Liver (tissue), 8 donors: ENCODE measurements at regions not wholly inside any gene's neighbourhood (a gene's known extent, or its start where the extent isn't known, plus 50 kb on each side); places are given as distances from the start of the nearest gene placed in this dataset.

Experiments used
- DNase-seq: peaks from one replicate; pipeline ENCODE4 v3.0.0-alpha.2; 2017; ENCODE audit warnings: low spot score
- H3K27ac ChIP-seq, 2 donors: one replicate each; pipeline ENCODE4 v1.7.0; 2013; ENCODE audit warnings: inconsistent platforms in 2 of 2, low read length in 2 of 2, control low read depth in 1 of 2, low read depth in 1 of 2, mild to moderate bottlenecking in 1 of 2
- H3K27me3 ChIP-seq, 4 donors: one replicate each; pipeline versions ENCODE4 v1.6.1 to v1.7.0; 2013; ENCODE audit warnings: low read length in 3 of 4, inconsistent platforms in 1 of 4, mild to moderate bottlenecking in 1 of 4, moderate library complexity in 1 of 4; ENCODE audit not compliant: control insufficient read depth in 4 of 4, insufficient read depth in 4 of 4
- H3K36me3 ChIP-seq, 4 donors: one replicate each; pipeline versions ENCODE4 v1.6.1 to v1.7.0; 2013; ENCODE audit warnings: low read length in 3 of 4, mild to moderate bottlenecking in 3 of 4, low read depth in 1 of 4, moderate library complexity in 1 of 4; ENCODE audit not compliant: control insufficient read depth in 4 of 4, insufficient read depth in 3 of 4
- H3K4me1 ChIP-seq, 4 donors: one replicate each; pipeline versions ENCODE4 v1.6.1 to v1.7.0; 2013; ENCODE audit warnings: low read length in 3 of 4, mild to moderate bottlenecking in 3 of 4, moderate library complexity in 1 of 4; ENCODE audit not compliant: control insufficient read depth in 4 of 4, insufficient read depth in 4 of 4
- H3K4me3 ChIP-seq, 3 donors: one replicate each; pipeline versions ENCODE4 v1.6.1 to v1.7.0; 2013; ENCODE audit warnings: low read length in 3 of 3, control low read depth in 1 of 3, low read depth in 1 of 3, mild to moderate bottlenecking in 1 of 3
- H3K9ac ChIP-seq, 2 donors: one replicate each; pipeline ENCODE4 v1.7.0; 2013; ENCODE audit warnings: low read length in 2 of 2, mild to moderate bottlenecking in 2 of 2, moderate library complexity in 2 of 2, control low read depth in 1 of 2, low read depth in 1 of 2
- H3K9me3 ChIP-seq, 4 donors: one replicate each; pipeline versions ENCODE4 v1.6.1 to v1.7.0; 2013; ENCODE audit warnings: low read length in 3 of 4; ENCODE audit not compliant: control insufficient read depth in 4 of 4
- EGR1 ChIP-seq, 2 donors: IDR thresholded peaks; 2 replicates each; pipeline ENCODE4 v1.6.1; 2016 to 2018; ENCODE audit warnings: antibody characterized with exemption in 2 of 2, low read depth in 2 of 2
- FOXA1 ChIP-seq: IDR thresholded peaks from 2 replicates; pipeline ENCODE4 v1.6.1; 2016; ENCODE audit warnings: antibody characterized with exemption
- FOXA2 ChIP-seq: IDR thresholded peaks from 2 replicates; pipeline ENCODE4 v1.6.1; 2016; ENCODE audit warnings: antibody characterized with exemption
- GABPA ChIP-seq, 2 donors: IDR thresholded peaks in 1 of 2; conservative IDR thresholded peaks in 1 of 2; 2 replicates each; pipeline ENCODE4 v1.6.1; 2016; ENCODE audit warnings: antibody characterized with exemption in 2 of 2, mild to moderate bottlenecking in 1 of 2, moderate library complexity in 1 of 2
- HNF4A ChIP-seq, 2 donors: conservative IDR thresholded peaks; 2 replicates each; pipeline ENCODE4 v1.6.1; 2016; ENCODE audit warnings: antibody characterized with exemption in 2 of 2, mild to moderate bottlenecking in 2 of 2
- HNF4G ChIP-seq: IDR thresholded peaks from 2 replicates; pipeline ENCODE4 v1.6.1; 2016; ENCODE audit warnings: antibody characterized with exemption
- JUND ChIP-seq, 2 donors: IDR thresholded peaks; 2 replicates each; pipeline ENCODE4 v1.6.1; 2016; ENCODE audit warnings: antibody characterized with exemption in 2 of 2
- NR2F2 ChIP-seq: IDR thresholded peaks from 2 replicates; pipeline ENCODE4 v1.6.1; 2016; ENCODE audit warnings: antibody characterized with exemption
- RAD21 ChIP-seq, 2 donors: IDR thresholded peaks; 2 replicates each; pipeline ENCODE4 v1.6.1; 2016; ENCODE audit warnings: antibody characterized with exemption in 2 of 2, mild to moderate bottlenecking in 2 of 2
- SP1 ChIP-seq: IDR thresholded peaks from 2 replicates; pipeline ENCODE4 v1.6.1; 2018; ENCODE audit warnings: antibody characterized with exemption, mild to moderate bottlenecking
- TAF1 ChIP-seq: conservative IDR thresholded peaks from 2 replicates; pipeline ENCODE4 v1.6.1; 2016; ENCODE audit warnings: antibody characterized with exemption, mild to moderate bottlenecking
- YY1 ChIP-seq: IDR thresholded peaks from 2 replicates; pipeline ENCODE4 v1.6.1; 2016; ENCODE audit warnings: antibody characterized with exemption, mild to moderate bottlenecking
- ZBTB33 ChIP-seq: IDR thresholded peaks from 2 replicates; pipeline ENCODE4 v1.6.1; 2016; ENCODE audit warnings: antibody characterized with exemption
- WGBS: extraction: QIAGEN DNeasy Blood & Tissue Kit; methylation state at CpG from one replicate; pipeline ENCODE4 v1.1.7; 2013; 5-methylcytosine and 5-hydroxymethylcytosine counted together
- TF ChIP-seq, protein P1 (sequence below): fragments of 150-350 bp; IDR thresholded peaks from 2 replicates; pipeline ENCODE4 v1.5.1; 2017; ENCODE audit warnings: improper control_type of control experiment, low read depth, low read length; ENCODE audit not compliant: missing input control
- TF ChIP-seq, protein P2 (sequence below): IDR thresholded peaks from 2 replicates; pipeline ENCODE4 v1.6.1; 2016; ENCODE audit warnings: antibody characterized with exemption, mild to moderate bottlenecking
- TF ChIP-seq, protein P3 (sequence below): IDR thresholded peaks from 2 replicates; pipeline ENCODE4 v1.6.1; 2016; ENCODE audit warnings: antibody characterized with exemption
- donor health status: healthy.
- donor health status: healthy.
- donor health status: healthy.
- donor health status: healthy.
- donor health status: healthy.

GRCh38 chr4:124469981-124470380 lies 242.6 kb downstream of the ANKRD50 start:
- H3K4me3 ChIP-seq, result no peak overlapping the region
- no peak overlapping the region for H3K9ac ChIP-seq
- TF ChIP-seq, protein P1, sequence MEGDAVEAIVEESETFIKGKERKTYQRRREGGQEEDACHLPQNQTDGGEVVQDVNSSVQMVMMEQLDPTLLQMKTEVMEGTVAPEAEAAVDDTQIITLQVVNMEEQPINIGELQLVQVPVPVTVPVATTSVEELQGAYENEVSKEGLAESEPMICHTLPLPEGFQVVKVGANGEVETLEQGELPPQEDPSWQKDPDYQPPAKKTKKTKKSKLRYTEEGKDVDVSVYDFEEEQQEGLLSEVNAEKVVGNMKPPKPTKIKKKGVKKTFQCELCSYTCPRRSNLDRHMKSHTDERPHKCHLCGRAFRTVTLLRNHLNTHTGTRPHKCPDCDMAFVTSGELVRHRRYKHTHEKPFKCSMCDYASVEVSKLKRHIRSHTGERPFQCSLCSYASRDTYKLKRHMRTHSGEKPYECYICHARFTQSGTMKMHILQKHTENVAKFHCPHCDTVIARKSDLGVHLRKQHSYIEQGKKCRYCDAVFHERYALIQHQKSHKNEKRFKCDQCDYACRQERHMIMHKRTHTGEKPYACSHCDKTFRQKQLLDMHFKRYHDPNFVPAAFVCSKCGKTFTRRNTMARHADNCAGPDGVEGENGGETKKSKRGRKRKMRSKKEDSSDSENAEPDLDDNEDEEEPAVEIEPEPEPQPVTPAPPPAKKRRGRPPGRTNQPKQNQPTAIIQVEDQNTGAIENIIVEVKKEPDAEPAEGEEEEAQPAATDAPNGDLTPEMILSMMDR, result no peak
- TF ChIP-seq ZBTB33, result no peak
- TF ChIP-seq FOXA2, result no peak
- no peak for TF ChIP-seq EGR1 (IDR thresholded peaks at IDR 0.05; ENCODE audit: low read depth in 2 of 2)
- no peak for TF ChIP-seq SP1
- no peak for TF ChIP-seq RAD21 (IDR thresholded peaks at IDR 0.05)
- TF ChIP-seq HNF4A (conservative IDR thresholded peaks at IDR 0.05), result no peak
- no peak for TF ChIP-seq NR2F2
- TF ChIP-seq HNF4G, result no peak
- no peak for TF ChIP-seq GABPA (IDR thresholded peaks at IDR 0.05 in 1 of 2, conservative IDR thresholded peaks at IDR 0.05 in 1 of 2)
- TF ChIP-seq FOXA1, result no peak
- TF ChIP-seq YY1, result no peak
- TF ChIP-seq, protein P2, sequence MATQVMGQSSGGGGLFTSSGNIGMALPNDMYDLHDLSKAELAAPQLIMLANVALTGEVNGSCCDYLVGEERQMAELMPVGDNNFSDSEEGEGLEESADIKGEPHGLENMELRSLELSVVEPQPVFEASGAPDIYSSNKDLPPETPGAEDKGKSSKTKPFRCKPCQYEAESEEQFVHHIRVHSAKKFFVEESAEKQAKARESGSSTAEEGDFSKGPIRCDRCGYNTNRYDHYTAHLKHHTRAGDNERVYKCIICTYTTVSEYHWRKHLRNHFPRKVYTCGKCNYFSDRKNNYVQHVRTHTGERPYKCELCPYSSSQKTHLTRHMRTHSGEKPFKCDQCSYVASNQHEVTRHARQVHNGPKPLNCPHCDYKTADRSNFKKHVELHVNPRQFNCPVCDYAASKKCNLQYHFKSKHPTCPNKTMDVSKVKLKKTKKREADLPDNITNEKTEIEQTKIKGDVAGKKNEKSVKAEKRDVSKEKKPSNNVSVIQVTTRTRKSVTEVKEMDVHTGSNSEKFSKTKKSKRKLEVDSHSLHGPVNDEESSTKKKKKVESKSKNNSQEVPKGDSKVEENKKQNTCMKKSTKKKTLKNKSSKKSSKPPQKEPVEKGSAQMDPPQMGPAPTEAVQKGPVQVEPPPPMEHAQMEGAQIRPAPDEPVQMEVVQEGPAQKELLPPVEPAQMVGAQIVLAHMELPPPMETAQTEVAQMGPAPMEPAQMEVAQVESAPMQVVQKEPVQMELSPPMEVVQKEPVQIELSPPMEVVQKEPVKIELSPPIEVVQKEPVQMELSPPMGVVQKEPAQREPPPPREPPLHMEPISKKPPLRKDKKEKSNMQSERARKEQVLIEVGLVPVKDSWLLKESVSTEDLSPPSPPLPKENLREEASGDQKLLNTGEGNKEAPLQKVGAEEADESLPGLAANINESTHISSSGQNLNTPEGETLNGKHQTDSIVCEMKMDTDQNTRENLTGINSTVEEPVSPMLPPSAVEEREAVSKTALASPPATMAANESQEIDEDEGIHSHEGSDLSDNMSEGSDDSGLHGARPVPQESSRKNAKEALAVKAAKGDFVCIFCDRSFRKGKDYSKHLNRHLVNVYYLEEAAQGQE, result no peak
- TF ChIP-seq JUND (IDR thresholded peaks at IDR 0.05), result no peak
- TF ChIP-seq, protein P3, sequence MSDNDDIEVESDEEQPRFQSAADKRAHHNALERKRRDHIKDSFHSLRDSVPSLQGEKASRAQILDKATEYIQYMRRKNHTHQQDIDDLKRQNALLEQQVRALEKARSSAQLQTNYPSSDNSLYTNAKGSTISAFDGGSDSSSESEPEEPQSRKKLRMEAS, result no peak
- TF ChIP-seq TAF1, result no peak
- no peaks in the 10 kb centered on the region for H3K36me3 ChIP-seq
- H3K27me3 ChIP-seq, result no peaks in the 10 kb centered on the region
- H3K4me1 ChIP-seq, result peaks cover 3 to 13% (median 7%) of the 10 kb centered on the region in 4 donors
- DNase-seq, result no peak
- no peak overlapping the region for H3K27ac ChIP-seq
- H3K9me3 ChIP-seq, result peaks cover 0 to 7% (median 2%) of the 10 kb centered on the region in 4 donors

GRCh38 chr4:124478470-124478869 lies 234.1 kb downstream of the ANKRD50 start:
- H3K4me1 ChIP-seq, result no peaks in the 10 kb centered on the region
- H3K27me3 ChIP-seq, result no peaks in the 10 kb centered on the region
- no peak overlapping the region for H3K27ac ChIP-seq
- no peak overlapping the region for H3K9ac ChIP-seq
- no peaks in the 10 kb centered on the region for H3K36me3 ChIP-seq
- H3K9me3 ChIP-seq, result peaks cover 0 to under 1% (median 0%) of the 10 kb centered on the region in 4 donors
- WGBS, result 65% methylated on average over 1 of the region's 1 CpG
- H3K4me3 ChIP-seq, result no peak overlapping the region
- DNase-seq, result no peak
- TF ChIP-seq TAF1 (no peak), NR2F2 (no peak), YY1 (no peak), HNF4A (conservative IDR thresholded peaks at IDR 0.05) (no peak), JUND (IDR thresholded peaks at IDR 0.05) (no peak), GABPA (IDR thresholded peaks at IDR 0.05 in 1 of 2, conservative IDR thresholded peaks at IDR 0.05 in 1 of 2) (no peak), FOXA2 (no peak), EGR1 (IDR thresholded peaks at IDR 0.05; ENCODE audit: low read depth in 2 of 2) (no peak), ZBTB33 (no peak)
- TF ChIP-seq, protein P1, result no peak
- TF ChIP-seq, protein P2, result no peak
